A549 (cell line): ENCODE measurements at regions not wholly inside any gene's neighbourhood (a gene's known extent, or its start where the extent isn't known, plus 50 kb on each side); places are given as distances from the start of the nearest gene placed in this dataset.

Source experiments
- POLR2A ChIP-seq: IDR thresholded peaks from 2 replicates; pipeline ENCODE4 v1.6.1; 2012; ENCODE audit warnings: mild to moderate bottlenecking, low read length
- TF ChIP-seq, protein P1 (sequence below): fragments of 200-600 bp; sonication (generic); IDR thresholded peaks from 2 replicates; pipeline ENCODE4 v1.6.1; 2016; ENCODE audit warnings: antibody characterized with exemption, mild to moderate bottlenecking, moderate library complexity

GRCh38 chr1:115400426-115400825 is 62.4 kb upstream of the NGF start:
- TF ChIP-seq POLR2A, result no peak
- TF ChIP-seq, protein P1, sequence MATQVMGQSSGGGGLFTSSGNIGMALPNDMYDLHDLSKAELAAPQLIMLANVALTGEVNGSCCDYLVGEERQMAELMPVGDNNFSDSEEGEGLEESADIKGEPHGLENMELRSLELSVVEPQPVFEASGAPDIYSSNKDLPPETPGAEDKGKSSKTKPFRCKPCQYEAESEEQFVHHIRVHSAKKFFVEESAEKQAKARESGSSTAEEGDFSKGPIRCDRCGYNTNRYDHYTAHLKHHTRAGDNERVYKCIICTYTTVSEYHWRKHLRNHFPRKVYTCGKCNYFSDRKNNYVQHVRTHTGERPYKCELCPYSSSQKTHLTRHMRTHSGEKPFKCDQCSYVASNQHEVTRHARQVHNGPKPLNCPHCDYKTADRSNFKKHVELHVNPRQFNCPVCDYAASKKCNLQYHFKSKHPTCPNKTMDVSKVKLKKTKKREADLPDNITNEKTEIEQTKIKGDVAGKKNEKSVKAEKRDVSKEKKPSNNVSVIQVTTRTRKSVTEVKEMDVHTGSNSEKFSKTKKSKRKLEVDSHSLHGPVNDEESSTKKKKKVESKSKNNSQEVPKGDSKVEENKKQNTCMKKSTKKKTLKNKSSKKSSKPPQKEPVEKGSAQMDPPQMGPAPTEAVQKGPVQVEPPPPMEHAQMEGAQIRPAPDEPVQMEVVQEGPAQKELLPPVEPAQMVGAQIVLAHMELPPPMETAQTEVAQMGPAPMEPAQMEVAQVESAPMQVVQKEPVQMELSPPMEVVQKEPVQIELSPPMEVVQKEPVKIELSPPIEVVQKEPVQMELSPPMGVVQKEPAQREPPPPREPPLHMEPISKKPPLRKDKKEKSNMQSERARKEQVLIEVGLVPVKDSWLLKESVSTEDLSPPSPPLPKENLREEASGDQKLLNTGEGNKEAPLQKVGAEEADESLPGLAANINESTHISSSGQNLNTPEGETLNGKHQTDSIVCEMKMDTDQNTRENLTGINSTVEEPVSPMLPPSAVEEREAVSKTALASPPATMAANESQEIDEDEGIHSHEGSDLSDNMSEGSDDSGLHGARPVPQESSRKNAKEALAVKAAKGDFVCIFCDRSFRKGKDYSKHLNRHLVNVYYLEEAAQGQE, result no peak
